Type B pancreatic cell (in vitro differentiated cells): ENCODE measurements at regions not wholly inside any gene's neighbourhood (a gene's known extent, or its start where the extent isn't known, plus 50 kb on each side); places are given as distances from the start of the nearest gene placed in this dataset.

Experiments
- DNase-seq: peaks from one replicate; pipeline ENCODE4 v3.0.0; 2021; ENCODE audit warnings: mixed read lengths; ENCODE audit not compliant: unreplicated experiment; ENCODE audit errors: extremely low spot score
- H3K27ac Mint-ChIP-seq: 2 replicates; pipeline ENCODE4 v1.8.0; 2021; ENCODE audit warnings: mild to moderate bottlenecking, mixed read lengths
- H3K27me3 Mint-ChIP-seq: 2 replicates; pipeline ENCODE4 v1.8.0; 2021; ENCODE audit warnings: mixed read lengths
- H3K36me3 Mint-ChIP-seq: 2 replicates; pipeline ENCODE4 v1.8.0; 2021; ENCODE audit warnings: mixed read lengths
- H3K4me1 Mint-ChIP-seq: one replicate; pipeline ENCODE4 v1.8.0; 2021; ENCODE audit warnings: mixed read lengths; ENCODE audit not compliant: unreplicated experiment
- H3K4me3 Mint-ChIP-seq: 2 replicates; pipeline ENCODE4 v1.8.0; 2021; ENCODE audit warnings: mild to moderate bottlenecking, mixed read lengths
- H3K9me3 Mint-ChIP-seq: 2 replicates; pipeline ENCODE4 v1.8.0; 2021; ENCODE audit warnings: mixed read lengths
- CTCF ChIP-seq: fragments of 200-600 bp; sonication (generic); conservative IDR thresholded peaks from 2 replicates; pipeline ENCODE4 v1.5.0; 2021; ENCODE audit warnings: antibody characterized with exemption, mild to moderate bottlenecking

- Mint-ChIP-seq H3K4me3 (no peak overlapping the region), H3K4me1 (no peaks in the 10 kb centered on the region), H3K27ac (no peak overlapping the region), H3K36me3 (no peaks in the 10 kb centered on the region), H3K27me3 (no peaks in the 10 kb centered on the region), H3K9me3 (no peaks in the 10 kb centered on the region)
- no peak for TF ChIP-seq CTCF
- no peak for DNase-seq
These were observed 1090.0 kb downstream of the BRD1 start for GRCh38 chr22:48737461-48738203.

- H3K27ac Mint-ChIP-seq = no peak overlapping the region
- no peaks in the 10 kb centered on the region for H3K36me3 Mint-ChIP-seq
- no peak overlapping the region for H3K4me3 Mint-ChIP-seq
- DNase-seq = no peak
- H3K27me3 Mint-ChIP-seq = no peaks in the 10 kb centered on the region
- no peaks in the 10 kb centered on the region for H3K4me1 Mint-ChIP-seq
- no peak for TF ChIP-seq CTCF
- H3K9me3 Mint-ChIP-seq = no peaks in the 10 kb centered on the region
These were observed 1090.8 kb downstream of the BRD1 start for GRCh38 chr22:48736593-48737460.

- Mint-ChIP-seq H3K27me3 (no peaks in the 10 kb centered on the region), H3K4me1 (no peaks in the 10 kb centered on the region), H3K27ac (no peak overlapping the region), H3K36me3 (peaks cover 4% of the 10 kb centered on the region), H3K9me3 (peaks cover 6% of the 10 kb centered on the region), H3K4me3 (no peak overlapping the region)
- DNase-seq = no peak
- TF ChIP-seq CTCF = no peak
These were observed 1092.7 kb downstream of the BRD1 start for GRCh38 chr22:48734961-48735360.

GRCh38 chr22:48734359-48734758, 1093.3 kb downstream of the BRD1 start:
- Mint-ChIP-seq H3K36me3 (peaks cover 4% of the 10 kb centered on the region), H3K4me3 (no peak overlapping the region), H3K4me1 (no peaks in the 10 kb centered on the region), H3K27me3 (no peaks in the 10 kb centered on the region), H3K27ac (no peak overlapping the region), H3K9me3 (peaks cover 6% of the 10 kb centered on the region)
- no peak for DNase-seq
- TF ChIP-seq CTCF = no peak

- H3K27me3 Mint-ChIP-seq = no peaks in the 10 kb centered on the region
- DNase-seq = no peak
- no peak overlapping the region for H3K4me3 Mint-ChIP-seq
- H3K27ac Mint-ChIP-seq = no peak overlapping the region
- TF ChIP-seq CTCF = no peak
- H3K36me3 Mint-ChIP-seq = peaks cover 4% of the 10 kb centered on the region
- H3K4me1 Mint-ChIP-seq = no peaks in the 10 kb centered on the region
- peaks cover 17% of the 10 kb centered on the region for H3K9me3 Mint-ChIP-seq
These were observed 1098.0 kb downstream of the BRD1 start for GRCh38 chr22:48729499-48730171.
